Globus pallidus (tissue), 1 donor: ENCODE measurements at regions not wholly inside any gene's neighbourhood (a gene's known extent, or its start where the extent isn't known, plus 50 kb on each side); places are given as distances from the start of the nearest gene placed in this dataset.

Experiments used
- DNase-seq: peaks from one replicate; pipeline ENCODE4 v3.0.0-alpha.2; 2015; ENCODE audit warnings: low spot score

DNA sequence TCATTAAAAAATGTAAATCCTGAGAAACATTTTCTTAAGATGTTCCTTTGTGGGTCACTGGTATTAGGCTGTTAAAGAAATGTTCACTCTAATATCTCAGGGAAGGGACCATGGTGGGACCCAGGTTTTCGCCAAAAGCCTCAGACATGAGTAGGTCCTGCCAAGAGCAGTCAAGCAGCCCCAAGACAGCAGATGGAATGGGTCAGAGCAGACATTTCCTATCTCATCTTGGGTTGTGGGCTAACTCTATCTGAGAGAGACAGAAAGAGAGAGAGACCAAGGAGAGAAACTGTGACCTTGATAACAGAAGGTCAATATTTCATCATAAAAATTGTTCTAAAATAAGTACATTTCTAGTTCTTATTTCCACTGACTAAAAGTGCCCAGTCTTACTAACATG lies 661.7 kb downstream of the TSN start:
- no peak for DNase-seq

- no peak for DNase-seq
Observed at GRCh38 chr2:122421775-122422174, 666.3 kb downstream of the TSN start.

GRCh38 chr2:122422384-122422991 lies 667.0 kb downstream of the TSN start:
- DNase-seq, result no peak

- no peak for DNase-seq
Observed at GRCh38 chr2:122423934-122424333, 668.5 kb downstream of the TSN start.

DNA sequence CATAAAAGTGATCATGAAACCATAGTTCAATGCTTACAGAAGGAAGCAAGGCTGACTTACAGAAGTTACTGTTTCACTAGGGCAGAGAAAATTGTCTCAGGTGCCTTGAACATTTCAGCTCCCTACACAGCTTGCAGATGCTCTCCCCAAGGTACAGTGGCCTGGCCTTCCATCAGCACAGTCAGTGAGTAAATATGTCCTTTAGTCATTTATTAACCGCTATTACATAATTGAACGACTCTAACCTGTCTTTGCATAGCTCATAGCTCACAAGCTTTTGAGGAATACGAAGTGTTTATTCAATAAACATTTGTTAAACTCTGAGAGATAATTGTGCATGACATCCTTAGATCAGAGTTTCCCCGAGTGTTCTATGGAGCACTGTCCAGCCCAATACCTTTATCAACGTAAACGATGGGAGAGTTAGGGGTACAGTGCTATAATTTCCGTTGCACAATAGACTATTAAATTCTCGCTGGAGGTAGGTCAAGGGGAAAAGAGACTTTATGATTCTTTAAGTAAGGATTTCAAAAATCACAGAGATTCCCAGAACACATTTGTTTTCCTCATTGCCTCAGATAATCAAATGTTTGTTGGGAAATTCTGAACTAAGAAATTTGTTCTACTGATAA lies 677.8 kb downstream of the TSN start:
- no peak for DNase-seq

GRCh38 chr2:122445003-122445402 lies 689.6 kb downstream of the TSN start:
- DNase-seq, result no peak

DNA sequence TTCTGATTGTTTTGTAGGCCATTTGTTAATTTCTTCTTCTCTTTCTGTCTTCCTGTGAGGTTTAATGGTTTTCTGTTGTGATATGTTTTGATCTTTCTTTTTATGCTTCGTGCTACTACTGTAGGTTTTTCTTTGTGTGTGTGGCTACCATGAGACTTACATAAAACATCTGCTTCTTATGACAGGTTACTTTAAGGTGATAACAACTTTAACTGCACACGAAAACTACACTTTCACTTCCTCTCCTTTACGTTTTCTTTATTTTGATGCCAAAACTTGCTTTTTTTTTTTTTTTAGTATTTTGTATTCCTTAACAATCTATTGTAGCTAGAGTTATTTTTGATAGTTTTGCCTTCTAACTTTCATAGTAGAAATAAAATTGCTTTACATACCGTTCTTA lies 691.3 kb downstream of the TSN start:
- no peak for DNase-seq

GRCh38 chr2:122447237-122447636 lies 691.8 kb downstream of the TSN start:
- DNase-seq, result no peak

GRCh38 chr2:122451040-122451439 lies 695.6 kb downstream of the TSN start:
- DNase-seq, result no peak

DNA sequence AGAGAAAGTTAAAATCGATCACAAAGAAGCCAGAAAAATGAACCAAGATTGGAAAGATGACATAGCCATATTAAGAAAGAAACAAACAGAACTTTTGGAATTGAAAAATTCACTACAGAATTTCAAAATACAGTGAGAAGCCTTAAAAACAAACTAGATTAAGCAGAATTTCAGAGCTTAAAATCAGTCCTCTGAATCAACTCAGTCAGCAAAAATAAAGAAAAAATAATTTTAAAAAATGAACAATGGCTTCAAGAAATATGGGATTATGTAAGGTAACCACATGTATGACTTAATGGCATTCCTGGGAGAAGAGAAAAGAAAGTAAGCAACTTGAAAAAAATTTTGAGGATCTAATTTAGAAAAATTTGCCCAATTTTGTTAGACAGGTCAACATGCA lies 696.2 kb downstream of the TSN start:
- no peak for DNase-seq

DNA sequence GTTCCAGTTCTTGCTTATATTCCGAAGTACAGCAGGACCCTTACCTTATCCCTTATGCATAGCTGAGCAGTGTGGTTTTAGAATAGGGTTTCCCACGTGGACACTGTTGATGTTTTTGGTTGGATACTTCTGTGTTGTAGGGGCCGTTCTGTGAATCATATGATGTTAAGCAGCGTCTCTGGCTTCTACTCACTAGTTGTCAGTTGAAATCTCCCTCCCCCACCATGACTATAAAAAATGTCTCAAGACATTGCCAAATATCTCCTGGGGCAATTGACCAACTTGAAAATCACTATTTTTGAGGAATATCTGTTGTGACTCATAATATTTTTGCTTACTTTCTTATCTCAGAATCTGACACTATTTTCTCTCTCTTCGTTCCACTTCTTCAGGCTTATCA lies 713.7 kb downstream of the TSN start:
- DNase-seq, result no peak

DNA sequence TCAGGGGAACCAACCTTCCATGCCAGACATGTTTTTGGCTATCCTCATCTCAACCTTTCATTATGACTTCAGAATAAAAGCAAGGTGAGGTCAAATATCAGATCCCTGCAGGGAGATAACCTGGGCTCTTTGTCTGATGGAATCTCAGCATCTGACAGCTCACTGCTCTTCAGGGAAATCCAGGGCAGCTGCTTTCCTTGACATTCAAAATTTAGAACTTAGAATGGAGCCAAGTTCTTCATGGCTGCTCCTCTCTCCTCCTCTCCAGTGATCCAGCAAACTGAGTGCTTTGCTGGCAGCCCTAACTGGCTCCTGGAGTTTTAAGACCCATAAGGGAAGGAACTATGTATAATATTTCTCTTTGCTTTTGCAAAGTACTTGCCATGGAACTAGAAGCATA lies 716.3 kb downstream of the TSN start:
- no peak for DNase-seq

- no peak for DNase-seq
Observed at GRCh38 chr2:122478117-122478516, 722.7 kb downstream of the TSN start.

DNA sequence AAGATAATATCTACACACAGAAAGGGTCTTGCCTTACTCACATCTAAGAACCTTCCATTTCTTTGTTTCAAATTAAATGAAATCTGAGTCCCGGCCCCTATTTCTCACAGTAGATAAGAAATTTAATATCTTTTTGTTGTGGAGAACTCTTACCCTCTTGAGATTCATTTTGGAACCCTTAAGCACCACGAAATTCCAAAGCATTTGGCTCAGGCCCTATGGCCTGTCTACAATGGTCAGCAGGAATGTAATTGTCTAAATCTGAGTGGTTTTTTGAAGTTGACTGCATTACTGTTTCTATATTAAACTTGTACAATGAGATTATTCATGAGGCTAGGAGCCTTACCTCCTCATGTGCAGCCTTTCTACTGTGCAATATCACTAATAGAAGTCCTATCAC lies 723.3 kb downstream of the TSN start:
- DNase-seq, result no peak

DNA sequence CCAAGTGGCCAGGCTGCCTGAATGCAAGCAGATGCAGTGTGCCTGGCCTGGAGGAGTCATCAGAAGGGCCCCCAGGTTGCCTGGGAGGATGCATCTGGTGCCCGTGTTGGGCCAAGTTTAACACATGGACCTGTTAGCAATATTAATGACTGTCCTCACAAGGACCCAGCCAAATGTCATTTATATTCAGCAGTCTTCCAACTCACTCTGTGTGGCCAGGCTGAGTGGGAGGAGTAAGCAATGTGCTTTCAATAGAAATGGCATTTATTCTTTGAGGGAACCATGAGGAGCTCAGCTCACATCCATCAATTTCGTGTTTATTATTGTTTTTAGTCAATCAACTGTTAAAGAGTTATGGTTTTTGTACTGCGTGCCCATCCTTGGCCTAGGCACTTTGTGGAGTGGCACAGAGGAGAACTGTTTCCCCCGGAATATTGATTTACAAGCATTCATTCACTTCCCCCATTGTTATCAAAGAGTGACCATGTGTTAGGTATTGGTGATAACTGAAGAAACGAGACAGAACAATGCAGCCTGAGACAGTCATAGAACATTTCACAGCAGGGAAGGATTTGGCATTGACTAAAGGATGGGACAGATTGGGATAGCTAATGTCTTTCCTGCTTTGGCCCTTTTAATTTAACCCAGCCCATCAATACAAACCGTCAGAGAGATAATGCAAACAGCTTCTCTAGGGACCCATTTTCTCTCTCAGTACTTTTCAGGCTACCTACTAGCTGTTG lies 725.2 kb downstream of the TSN start:
- no peak for DNase-seq

- no peak for DNase-seq
Observed at GRCh38 chr2:122481244-122481622, 725.8 kb downstream of the TSN start.

- no peak for DNase-seq
Observed at GRCh38 chr2:122481717-122482116, 726.3 kb downstream of the TSN start.

- no peak for DNase-seq
Observed at GRCh38 chr2:122486086-122486485, 730.6 kb downstream of the TSN start.

DNA sequence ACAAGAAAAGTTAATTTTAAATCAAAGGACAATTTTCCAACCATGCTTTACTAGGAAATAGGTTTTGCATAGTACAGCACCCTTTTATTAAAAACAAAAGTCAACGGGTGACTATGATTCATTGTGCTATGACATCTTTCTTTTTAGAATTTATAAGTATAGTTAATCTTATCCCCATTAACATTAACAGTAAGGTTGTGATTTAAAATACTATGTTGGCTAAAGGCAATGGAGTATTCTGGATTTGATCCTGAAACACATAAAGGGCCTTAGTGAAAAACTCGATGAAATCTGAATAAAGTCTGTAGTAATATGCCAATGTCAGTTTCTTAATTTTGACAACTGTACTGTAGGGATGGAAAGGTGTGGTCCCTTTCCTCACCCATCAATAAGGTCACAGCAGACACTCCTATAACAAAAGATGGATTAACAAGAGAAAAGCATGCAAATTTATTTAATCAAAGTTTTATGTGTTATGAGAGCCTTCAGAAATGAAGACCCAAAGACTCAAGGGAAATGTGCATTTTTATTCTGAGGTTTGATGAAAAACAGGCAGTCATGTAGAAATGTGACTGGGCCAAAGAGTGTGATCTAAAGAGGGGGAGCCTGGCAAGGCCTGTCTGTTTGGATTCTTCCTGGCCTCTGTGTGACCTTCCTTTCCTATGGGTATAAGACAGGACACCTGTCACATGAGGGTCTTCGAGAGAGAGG lies 731.4 kb downstream of the TSN start:
- DNase-seq, result no peak

- peak; percentile 52 for DNase-seq
Observed at GRCh38 chr2:122491011-122491410, 735.6 kb downstream of the TSN start.

GRCh38 chr2:122500316-122501105 lies 745.1 kb downstream of the TSN start:
- DNase-seq, result no peak

- DNase-seq, result no peak
Observed at GRCh38 chr2:122506620-122507019, 751.2 kb downstream of the TSN start.
